DMS79 (cell line): ENCODE measurements at regions not wholly inside any gene's neighbourhood (a gene's known extent, or its start where the extent isn't known, plus 50 kb on each side); places are given as distances from the start of the nearest gene placed in this dataset.
"Not testable (repeated sequence)": the region's sequence is repeated elsewhere in the genome, so short reads cannot be mapped to it uniquely, and the experiment has no call there.

ENCODE experiments used
- DNase-seq: peaks from one replicate; lab custom pipeline; 2025; lab: John Stamatoyannopoulos, UW

DNA sequence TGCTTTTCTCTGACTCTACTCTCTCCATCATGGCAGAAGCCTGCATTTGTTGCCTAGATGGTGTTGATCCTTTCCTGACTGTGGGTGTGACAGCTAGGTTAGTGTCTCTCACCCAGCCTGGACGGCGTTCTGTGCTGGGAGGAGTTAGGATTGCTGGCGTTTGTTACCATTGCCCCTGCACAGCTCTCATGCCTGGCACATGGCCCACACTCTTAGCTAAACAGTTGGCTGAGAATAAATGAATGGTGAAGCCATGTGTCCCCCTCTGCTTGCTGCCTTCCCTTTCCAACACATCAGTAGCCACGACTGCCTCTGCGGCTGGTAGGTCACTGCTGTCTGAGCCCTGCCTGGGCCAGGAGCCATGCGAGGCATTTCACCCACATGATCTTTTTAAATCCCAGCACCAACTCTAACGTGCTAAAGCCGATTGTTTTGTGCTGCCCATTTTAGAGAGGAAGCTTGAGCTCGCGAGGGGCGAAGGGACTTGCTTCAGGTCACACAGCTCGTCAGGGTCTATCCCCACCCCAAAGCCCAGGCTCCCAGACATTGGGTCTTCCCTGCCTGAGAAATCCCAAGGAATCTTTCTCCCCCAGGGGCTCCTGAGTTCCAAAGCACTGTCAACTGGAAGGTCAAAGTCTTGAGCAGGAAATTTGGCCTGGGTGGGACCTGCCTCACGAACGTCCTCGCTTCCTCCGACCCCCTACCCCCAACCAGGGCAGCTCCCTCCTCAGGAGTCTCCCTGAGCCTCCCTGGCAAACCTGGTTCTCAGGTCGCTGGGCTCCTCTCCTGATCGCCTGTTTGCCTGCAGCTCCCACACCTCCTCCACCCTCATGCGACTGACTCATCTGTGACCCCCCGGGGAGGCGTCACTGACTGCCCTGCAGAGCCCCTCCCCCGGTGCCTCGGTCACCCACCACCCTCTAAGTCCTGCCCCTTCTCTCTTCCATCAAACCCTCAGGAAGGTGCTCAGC lies 271.7 kb upstream of the C1orf174 start:
- no peak for DNase-seq

DNA sequence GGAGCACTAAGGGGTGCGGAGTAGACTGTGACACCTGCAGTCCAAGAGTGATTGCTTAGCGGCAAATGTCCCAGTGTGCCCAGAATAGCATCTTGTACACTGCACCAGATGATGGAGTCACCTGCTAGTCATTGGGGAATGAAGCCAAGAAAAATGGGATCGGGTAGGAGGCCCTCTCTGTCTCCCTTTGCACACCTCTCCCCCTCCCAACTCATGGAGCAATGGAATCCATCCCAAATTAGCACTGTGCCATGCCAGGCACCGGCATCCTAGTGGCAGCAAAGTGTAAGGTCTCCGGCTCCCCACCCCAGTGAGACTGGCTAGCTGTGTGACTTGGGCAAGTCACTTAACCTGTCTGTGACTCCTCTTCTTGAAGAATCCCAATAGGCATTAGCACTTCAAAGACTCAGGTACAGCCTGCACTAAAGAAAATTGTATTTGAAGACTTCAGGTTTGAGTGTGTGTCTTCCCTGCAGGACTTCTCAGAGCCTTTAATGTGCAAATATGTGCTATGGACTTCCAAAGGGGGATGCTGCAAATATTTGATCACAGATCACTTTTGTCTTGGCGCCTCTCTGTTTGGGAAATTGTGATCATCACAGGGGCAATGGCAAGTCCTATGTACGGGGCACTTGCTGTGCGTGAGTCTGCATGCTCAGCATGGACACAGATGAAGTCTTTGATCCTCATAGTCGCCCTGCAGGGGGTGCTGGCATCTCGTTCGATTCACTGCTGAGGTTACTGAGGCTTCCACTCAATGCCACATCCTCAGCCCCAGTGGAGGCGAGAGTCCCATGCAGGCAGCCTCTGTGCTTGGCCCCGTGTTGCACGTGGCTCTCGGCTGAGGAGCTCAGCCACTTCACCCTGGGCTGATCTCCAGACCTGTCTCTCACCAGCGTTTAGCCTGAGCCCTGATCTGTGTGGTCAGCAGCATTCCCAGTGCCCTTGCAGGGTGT lies 272.9 kb upstream of the C1orf174 start:
- no peak for DNase-seq

DNA sequence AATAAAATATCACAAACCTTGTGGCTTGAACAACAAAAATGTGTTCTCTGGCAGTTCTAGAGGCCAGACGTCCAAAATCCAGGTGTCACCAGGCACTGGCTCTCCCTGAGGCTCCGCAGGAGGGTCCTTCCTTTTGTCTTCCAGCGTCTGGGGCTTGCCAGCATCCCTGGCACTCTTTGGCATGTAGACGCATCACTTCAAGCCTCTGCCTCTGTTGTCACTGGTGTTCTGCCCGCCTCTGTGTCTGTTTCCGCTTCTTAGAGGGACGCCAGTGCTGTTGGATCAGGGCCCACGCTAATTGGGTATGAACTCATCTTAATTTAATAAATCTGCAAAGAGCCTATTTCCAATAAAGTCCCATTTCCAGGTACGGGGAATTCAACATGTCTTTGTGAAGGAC lies 273.7 kb upstream of the C1orf174 start:
- DNase-seq: no peak

DNA sequence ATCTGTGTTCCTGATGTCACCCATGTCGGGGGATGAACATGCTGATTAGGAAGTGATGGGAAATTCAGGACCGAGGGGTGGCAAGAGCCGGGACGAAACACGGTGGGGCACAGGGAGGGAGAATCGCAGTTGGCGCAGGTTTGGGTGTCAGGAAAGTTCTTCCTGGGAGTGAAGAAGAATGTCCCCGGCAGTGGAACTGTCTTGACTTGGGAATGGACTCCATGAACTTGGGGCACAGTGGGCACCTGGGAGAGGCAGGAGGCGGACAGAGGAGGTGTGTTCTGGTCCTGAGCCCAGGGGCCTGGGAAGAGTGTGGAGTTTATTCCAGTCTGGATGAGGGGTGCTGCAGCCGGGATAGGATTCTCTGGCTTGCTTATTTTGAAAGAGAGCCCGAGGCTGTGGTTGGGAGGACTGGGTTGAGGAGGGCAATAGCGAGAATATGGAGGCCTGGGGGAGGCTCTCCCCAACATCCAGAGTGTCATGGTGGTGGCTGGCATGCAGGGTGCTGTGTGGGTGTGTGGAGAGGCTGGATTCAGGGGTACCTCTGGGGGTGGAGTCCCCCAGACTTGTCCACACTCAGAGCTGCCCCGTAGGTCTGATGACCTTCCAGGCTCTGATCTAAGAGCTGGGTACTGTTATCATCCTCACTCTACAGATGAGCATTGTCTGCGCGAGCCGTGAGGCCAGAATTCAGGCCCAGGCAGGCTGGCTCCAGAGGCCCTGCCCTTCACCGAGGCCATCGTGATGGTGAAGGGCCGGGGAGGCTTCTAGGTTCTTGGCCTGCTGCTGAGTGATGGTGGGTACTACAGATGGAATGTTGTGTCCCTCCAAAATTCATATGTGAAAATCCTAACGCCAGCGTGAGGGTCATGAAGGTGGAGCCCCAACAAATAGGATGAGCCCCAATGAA lies 274.5 kb upstream of the C1orf174 start:
- no peak for DNase-seq

DNA sequence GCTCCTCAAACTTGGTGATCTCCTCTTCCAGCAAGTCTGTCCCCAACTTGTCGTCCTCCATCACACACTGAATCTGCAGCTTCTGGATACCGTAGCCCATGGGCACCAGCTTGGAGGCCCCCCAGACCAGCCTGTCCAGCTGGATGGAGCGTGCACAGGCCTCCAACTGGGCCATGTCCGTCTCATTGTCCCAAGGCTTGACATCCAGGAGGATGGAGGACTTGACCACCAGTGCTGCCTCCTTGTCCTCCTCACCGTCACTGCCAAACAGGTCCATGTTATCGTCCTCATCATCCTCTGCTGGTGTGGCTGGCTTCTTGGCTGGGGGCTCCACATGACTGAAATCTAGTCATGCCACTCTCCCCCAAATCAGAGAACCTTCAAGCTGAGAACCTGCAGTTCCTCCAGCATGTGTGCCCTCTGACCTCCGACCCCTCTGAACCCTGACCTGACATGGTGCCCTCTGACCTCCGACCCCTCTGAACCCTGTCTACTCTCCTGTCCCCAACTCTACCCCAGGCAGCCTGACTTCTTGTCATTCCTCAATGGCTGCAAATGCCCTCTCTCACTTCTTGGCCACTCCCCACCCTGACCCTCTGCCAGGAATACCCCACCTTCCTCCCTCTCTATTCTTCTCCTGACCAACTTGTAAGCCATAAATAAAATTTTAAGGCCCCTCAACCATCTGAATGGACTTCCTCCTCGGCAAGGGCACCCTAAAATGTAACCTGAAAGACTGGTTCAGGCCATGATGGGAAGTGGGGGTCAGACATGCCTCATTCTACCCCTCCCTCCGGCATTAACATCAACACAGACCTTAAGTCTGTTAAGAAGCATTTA lies 275.7 kb upstream of the C1orf174 start:
- no peak for DNase-seq

DNA sequence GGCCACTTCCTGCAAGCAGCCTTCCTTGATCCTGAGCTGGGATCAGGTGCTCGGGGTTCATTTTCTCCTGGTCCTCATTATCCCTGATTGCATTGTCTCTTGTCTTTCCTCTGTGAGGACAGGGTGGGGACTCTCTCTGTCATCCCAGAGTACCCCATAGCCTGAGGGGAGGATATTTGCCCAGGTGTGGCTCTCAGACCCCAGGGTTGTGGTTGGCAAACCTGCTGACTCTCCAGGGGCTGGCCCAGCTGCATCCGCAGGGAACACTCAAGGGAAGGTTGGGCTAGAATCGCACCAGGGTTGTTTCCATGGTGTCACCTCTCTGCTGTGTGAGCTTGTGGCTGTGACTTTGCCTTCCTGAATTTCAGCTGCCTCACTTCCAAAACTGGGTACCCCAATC lies 276.8 kb upstream of the C1orf174 start:
- no peak for DNase-seq

DNA sequence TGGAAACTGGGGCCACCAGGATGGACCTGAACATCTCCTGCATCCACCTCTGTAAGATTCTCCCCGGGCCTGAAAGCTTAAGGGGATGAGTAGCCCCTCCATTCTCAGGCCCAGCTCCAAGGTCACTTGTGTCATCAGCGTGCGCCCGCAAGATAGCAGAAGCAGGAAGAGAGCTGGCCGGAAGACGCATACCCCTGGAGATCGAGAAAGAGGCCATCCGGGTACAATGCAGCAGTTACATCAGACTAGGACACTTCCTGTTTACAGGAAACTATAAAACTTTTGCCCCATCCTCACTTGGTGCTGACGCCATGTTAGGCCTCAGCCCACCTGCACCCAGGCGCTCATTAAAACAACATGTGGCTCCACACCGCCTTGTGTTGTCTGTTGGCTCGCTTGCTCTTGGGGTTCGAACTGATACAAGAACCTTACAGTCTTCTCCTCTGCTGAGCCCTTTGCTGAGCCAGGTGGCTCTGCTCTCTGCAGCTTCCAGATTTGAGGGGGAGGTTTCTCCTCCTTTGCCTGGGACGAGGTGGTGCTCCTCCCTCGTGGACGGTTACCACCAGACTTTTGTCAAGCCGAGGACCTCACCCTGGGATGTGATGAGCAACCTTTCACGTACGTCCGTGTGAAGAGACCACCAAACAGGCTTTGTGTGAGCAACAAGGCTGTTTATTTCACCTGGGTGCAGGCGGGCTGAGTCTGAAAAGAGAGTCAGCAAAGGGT lies 277.5 kb upstream of the C1orf174 start:
- no peak for DNase-seq

DNA sequence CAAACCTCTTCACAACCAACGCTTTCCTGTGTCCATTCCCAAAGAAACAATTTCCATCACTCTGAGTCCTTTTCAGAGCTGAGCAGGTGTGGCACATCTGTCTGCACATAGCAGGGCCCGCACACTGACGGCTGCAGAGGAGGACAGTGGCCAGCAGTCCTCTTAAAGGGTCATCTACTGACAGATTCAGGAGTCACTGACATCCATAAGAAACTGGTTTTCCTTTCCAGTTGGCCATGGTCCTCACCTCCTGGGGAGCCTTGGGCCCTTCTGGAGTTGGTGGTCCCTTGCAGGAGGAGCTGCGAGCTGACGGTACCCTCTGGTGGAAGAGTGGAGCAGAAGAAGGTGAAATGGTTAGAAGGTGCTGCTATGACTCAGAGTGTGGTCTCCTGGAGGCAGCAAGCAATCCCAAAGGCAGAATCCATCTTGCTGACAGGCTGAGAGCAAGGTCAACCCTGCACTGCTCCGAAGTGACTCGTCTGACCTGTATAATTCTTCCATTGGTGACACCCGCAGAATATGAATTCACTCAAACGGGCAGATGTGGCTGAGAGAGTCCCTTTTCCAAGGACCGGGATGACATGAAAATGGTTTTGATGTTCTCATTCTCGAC lies 278.5 kb upstream of the C1orf174 start:
- DNase-seq: no peak

DNA sequence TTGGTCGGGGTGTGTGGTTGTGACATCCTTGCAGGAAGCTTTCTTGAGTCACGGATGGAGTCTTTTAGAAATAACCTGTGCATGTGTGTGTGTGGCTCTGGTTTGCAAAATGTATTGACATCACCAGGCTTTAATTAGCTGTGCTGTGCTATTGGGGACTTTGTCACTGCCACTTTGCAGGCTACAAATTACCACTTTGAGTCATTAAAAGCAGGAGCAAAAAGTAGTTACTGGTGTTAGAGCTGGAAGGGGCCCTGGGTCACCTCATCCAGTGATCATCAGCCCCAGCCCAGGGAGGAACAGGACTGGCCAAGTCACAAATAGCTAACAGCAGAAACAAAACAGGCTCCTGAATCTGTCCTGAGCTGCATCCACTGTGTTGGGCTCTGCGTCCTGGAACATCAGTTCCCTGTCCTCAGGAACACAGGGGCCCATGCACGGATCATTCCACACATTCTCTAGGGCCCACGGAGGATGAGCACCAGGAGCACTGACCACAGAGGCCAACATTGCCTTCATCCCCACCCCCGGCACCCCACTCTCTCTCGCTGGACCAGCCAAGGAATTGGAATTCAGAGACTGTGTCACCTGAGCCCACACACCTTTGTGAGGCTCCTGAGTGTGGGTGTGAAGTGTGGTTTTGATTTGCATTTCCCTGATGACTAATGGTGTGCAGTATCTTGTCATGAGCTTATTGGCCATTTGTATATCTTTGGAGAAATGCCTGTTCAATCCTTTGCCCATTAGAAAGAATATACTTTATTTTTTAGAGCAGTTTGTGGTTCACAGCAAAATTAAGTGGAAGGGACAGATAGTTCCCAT lies 280.1 kb upstream of the C1orf174 start:
- DNase-seq: no peak

DNA sequence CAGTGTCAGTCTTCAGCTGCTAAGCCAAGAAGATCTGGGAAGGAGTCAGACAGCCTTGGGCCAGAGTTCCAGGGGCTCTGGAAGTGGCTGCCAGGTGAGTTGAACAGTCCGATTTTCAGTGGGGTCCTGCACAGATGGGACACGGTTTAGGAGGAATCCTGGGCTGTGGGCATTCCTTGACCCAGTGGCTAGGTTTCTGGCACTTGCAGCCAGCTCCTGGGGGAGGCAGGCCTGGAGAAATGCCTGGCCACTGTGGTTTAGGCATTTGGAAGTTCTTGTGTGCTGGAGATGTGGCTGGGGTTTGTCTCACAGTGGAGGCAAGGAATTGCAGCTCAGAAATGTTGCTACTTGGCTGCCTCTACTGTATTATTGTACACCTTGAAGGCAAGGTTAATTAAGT lies 286.4 kb upstream of the C1orf174 start:
- DNase-seq: not testable (repeated sequence)

DNA sequence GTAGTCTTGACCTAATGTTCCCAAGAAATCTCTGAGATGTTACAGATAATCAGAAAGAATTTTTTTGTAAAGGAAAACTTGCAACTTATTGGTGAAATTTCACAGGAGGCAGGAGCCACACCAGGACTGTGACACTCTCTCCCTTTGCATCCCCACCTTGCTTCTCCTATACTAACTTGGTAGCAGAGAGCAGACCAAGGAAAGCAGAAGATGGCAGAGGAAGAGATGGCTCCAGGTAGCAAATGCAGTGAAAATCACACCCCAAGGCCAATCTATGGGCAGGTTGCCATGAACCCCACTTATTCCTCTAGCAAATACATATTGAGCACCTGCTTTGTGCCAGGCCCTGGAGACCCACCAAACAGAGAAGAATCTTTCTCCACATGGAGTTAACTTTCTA lies 303.4 kb upstream of the C1orf174 start:
- no peak for DNase-seq

DNA sequence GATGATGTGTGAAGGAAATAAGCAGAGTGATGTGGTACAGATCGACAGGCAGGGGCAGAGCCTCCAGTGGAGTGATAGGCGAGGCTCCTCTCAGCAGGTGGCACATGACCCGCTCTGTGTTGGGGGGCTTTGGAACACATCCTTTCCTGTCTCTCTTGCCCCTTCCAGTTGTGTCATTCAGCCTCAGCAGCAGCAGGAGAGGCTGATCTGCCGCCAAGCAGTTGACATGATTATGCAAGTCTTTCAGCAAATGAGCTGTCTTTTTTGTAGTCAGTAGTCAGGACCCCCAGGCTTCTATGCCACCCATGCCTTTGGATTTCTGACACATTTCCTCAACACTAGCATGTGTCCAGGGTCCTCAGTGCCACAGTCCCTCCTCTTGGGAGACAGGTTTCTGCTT lies 307.1 kb upstream of the C1orf174 start:
- no peak for DNase-seq

DNA sequence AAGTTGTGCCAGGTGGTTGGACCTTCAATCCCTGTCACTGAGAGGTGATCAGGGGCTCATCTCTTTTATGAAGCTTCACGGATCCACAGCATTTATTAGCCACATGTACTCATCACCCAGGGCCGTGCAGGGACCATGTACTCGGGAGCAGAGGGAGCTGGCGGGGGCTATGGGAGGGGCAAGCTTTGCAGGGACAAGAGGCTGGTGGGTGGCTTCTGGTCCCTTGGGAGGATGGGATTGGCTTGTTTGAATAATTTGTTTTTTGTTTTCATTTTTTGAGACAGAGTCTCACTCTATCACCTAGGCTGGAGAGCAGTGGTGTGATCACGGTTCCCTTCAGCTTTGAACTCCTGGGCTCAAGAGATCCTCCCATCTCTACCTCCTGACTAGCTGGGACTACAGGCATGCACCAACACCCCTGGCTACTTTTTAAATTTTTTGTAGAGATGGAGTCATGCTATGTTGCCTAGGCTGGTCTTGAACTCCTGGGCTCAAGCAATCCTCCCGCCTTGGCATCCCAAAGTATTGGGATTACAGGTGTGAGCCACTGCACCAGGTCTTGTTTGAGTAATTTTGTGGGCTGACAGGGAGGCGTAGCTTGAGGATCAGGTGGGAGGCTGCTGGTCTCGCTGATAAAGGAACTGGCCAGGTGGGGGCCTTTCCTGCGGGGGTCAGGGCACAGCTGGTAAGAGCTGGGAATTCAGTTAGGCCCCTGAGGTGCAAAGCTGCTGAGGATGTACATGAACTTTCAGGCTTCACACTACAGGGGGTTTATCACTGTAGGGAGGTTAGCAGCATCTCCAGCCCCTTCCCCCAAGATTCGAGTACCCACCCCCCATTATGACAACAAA lies 308.0 kb upstream of the C1orf174 start:
- no peak for DNase-seq

DNA sequence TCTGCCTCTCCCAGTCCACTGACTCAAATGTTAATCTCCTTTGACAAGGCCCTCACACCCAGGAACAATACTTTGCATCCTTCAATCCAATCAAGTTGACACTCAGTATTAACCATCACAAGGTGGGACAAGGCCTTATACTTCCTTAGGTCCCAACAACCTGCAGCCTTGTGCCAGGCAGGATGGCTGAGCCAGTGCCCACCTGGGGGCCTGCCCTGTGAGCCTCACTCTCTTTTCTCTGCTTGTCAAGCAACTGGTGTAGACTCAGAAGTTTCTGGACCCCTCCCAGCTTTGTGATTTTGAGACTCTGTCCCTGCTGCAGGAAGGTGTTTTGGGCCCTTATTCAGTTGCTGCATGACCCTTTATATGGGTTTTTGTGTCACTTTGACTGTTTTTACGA lies 310.0 kb upstream of the C1orf174 start:
- DNase-seq: no peak

DNA sequence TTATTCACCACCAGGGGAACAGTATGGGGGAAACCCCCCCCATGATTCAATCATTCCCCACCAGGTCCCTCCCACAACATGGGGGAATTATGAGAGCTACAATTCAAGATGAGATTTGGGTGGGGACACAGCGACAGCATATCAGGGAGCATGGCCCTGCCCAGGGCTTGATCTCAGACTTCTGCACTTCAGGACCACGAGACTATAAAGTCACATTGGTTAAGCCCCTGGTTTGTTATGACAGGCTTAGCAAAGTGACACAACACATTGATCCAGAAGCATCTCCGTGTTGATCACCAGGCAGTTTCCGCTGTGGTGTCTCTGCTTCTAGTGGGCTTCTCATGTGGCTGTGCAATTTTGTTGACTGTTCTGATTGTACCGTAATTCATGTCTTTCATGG lies 312.7 kb upstream of the C1orf174 start:
- DNase-seq: no peak

DNA sequence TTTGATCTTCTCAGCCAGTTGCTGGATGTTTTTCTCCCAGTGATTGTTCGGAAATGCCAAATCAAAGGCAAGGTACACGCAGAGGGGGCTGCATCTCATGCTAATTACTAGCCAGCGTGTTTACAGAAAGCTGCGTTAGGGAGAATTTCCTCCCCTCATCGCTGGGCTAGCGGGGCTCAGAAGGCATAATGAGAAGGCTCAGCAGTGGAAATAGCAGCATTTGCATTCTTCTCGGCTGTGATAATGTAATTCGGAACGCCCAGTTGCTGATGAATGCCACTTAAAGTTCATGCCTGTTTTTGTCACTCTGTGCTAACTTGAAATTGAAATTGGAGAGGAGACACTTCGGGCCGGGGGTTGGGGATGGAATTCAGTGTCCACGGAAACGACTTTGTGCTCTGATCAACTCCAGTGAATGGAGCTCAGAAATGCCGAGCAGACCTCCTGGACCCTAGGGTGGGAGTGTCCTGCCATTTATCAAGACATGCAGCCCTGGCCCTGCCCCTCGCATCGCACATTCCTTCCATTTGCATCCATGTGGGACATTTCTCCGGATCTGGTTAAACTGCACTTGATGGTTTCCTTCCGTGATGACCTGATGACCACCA lies 313.4 kb upstream of the C1orf174 start:
- no peak for DNase-seq

DNA sequence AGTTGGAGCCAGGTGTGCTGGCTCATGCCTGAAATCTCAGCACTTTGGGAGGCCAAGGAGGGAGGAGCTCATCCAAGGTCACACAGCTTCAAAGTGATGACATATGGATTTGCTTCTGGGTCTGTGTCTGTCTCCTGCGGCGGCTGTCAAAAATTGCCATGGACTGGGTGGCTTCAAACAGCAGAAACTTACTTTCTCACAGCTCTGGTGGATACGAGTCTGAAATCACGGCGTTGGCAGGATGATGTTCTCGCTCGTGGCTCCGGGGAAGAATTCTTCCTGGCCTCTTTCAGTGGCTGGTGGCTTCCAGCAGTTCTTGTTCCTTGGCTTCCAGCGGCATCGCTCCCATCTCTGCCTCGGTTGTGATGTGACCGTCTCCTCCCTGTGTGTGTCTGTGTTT lies 314.8 kb upstream of the C1orf174 start:
- DNase-seq: no peak
